Cardiac septum (tissue), 1 donor: ENCODE measurements at regions not wholly inside any gene's neighbourhood (a gene's known extent, or its start where the extent isn't known, plus 50 kb on each side); places are given as distances from the start of the nearest gene placed in this dataset.

ENCODE experiments used
- DNase-seq: peaks from one replicate; pipeline ENCODE4 v3.0.0-alpha.2; 2020; ENCODE audit warnings: low spot score
- intact Hi-C: fragments of 100-400 bp; cut with DNase I; formaldehyde crosslinking; loops from one replicate; pipeline ENCODE4 v1.14.0; 2022
- donor health status: DM: no; HTN: no; CAD: no.

- intact Hi-C loops: no loop called here
- no peak for DNase-seq
Measured at GRCh38 chr3:150067561-150067960, 96.9 kb upstream of the PFN2 start.

- intact Hi-C loops: no loop called here
- DNase-seq: no peak
Measured at GRCh38 chr3:150064971-150065370, 94.3 kb upstream of the PFN2 start.

GRCh38 chr3:150063237-150063636, 92.5 kb upstream of the PFN2 start:
- DNase-seq: no peak
- intact Hi-C loops: no loop called here

- DNase-seq: no peak
- intact Hi-C loops: no loop called here
Measured at GRCh38 chr3:150062492-150062891, 91.8 kb upstream of the PFN2 start.

- DNase-seq: no peak
- intact Hi-C loops: no loop called here
Measured at GRCh38 chr3:150061288-150062024, 90.8 kb upstream of the PFN2 start.

GRCh38 chr3:150059729-150060128, 89.0 kb upstream of the PFN2 start:
- DNase-seq: no peak
- intact Hi-C loops: no loop called here

- intact Hi-C loops: no loop called here
- no peak for DNase-seq
Measured at GRCh38 chr3:150059241-150059640, 88.5 kb upstream of the PFN2 start.

- DNase-seq: no peak
- intact Hi-C loops: no loop called here
Measured at GRCh38 chr3:150057227-150057626, 86.5 kb upstream of the PFN2 start.

GRCh38 chr3:150055332-150055731, 84.6 kb upstream of the PFN2 start:
- DNase-seq: no peak
- intact Hi-C loops: no loop called here

- DNase-seq: no peak
- intact Hi-C loops: no loop called here
Measured at GRCh38 chr3:150054635-150055034, 83.9 kb upstream of the PFN2 start.

GRCh38 chr3:150050510-150050909, 79.8 kb upstream of the PFN2 start:
- intact Hi-C loops: no loop called here
- DNase-seq: no peak

GRCh38 chr3:150049317-150049716, 78.6 kb upstream of the PFN2 start:
- DNase-seq: no peak
- intact Hi-C loops: no loop called here

GRCh38 chr3:150041877-150042276, 71.2 kb upstream of the PFN2 start:
- no peak for DNase-seq
- intact Hi-C loops: no loop called here

GRCh38 chr3:150040097-150040496, 69.4 kb upstream of the PFN2 start:
- intact Hi-C loops: no loop called here

GRCh38 chr3:150038830-150039229, 68.1 kb upstream of the PFN2 start:
- intact Hi-C loops: no loop called here
- DNase-seq: no peak

More at GRCh38 chr3:150040097-150040496, 69.4 kb upstream of the PFN2 start:
- DNase-seq: no peak

GRCh38 chr3:150036780-150037179, 66.1 kb upstream of the PFN2 start:
- DNase-seq: no peak
- intact Hi-C loops: no loop called here

GRCh38 chr3:150035910-150036612, 65.4 kb upstream of the PFN2 start:
- no peak for DNase-seq
- intact Hi-C loops: no loop called here

GRCh38 chr3:150035301-150035779, 64.6 kb upstream of the PFN2 start:
- intact Hi-C loops: no loop called here
- DNase-seq: no peak

GRCh38 chr3:150033721-150034120, 63.0 kb upstream of the PFN2 start:
- DNase-seq: no peak
- intact Hi-C loops: no loop called here

GRCh38 chr3:150030841-150031240, 60.1 kb upstream of the PFN2 start:
- intact Hi-C loops: no loop called here
- DNase-seq: no peak

- intact Hi-C loops: no loop called here
- DNase-seq: no peak
Measured at GRCh38 chr3:150023239-150023636, 52.5 kb upstream of the PFN2 start.
